ENCODE measurements at regions not wholly inside any gene's neighbourhood (a gene's known extent, or its start where the extent isn't known, plus 50 kb on each side); places are given as distances from the start of the nearest gene placed in this dataset.

DNA sequence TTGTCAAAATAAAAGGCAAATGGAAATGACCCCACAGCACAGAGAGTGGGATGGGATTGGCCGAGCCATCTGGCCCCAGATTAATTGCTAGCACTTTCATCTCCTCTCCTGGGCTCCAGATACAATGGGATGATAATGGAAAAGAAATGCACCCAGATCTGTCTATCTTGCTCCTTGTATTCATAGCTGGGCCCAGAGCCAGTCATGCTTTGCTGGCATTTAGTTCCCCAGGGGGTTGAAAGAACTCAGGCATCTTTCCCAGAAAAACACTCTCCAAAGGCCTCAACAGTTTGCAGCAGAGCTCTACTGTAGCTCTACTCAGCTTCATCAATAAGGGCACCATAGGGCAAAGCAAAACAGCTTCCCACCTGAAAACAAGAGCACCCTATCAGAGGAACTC lies 116.0 kb upstream of the FOXA2 start (continued):
- no peak for TF ChIP-seq EHMT2 (IDR thresholded peaks at IDR 0.05; ENCODE audit: low read depth)
- no peak for TF ChIP-seq POLR2AphosphoS2 (conservative IDR thresholded peaks at IDR 0.05; ENCODE audit: low read length)
- TF ChIP-seq HOXB5 (CRISPR knock-in tag; IDR thresholded peaks at IDR 0.05), result no peak
- no peak for TF ChIP-seq TFCP2L1 (CRISPR knock-in tag; IDR thresholded peaks at IDR 0.05)
- TF ChIP-seq NPAS2 (CRISPR knock-in tag; IDR thresholded peaks at IDR 0.05; ENCODE audit: borderline replicate concordance), result no peak

DNA sequence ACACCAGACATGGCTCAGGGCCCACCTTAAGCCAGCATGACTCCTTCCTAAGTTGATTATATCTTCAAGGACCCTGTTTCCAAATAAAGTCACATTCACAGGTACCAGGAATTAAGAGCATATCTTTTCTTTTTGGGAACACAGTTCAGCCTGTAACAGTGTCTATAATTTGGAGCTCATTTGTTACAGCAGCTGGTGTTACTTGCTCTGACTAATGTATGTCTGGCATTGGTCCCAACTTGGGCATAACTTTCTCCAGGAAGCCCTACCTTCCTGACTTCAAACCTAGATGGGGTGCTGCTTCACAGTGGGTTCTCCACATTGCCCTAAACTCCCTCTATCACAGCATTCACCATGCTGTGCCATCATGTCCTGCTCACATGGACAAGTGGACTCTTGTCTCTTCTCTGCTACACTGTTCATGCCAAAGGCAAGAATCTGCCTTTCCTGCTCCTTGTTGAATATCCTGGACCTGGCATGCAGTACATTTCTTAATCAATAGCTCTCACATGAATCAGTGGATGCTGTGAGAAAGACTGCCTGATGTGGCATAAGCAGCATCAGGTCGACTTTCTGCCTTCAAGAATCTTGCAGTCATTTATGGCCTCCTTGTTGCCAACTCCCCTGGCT lies 117.4 kb upstream of the FOXA2 start:
- WGBS (ENCODE audit: missing lambda C conversion rate), result 29% methylated on average over 1 of the region's 1 CpG
- no peak overlapping the region for H3K4me3 ChIP-seq
- ATAC-seq (no peak), FAIRE-seq (no peak), DNase-seq (ENCODE audit: low read depth in 1 of 2, low spot score in 1 of 2) (no peak)
- CTCF ChIA-PET, result interaction anchor here (0.5 to 27.8 kb wide), 8 partner anchors 8 to 1800 kb away, joined by 3 to 355 read pairs (median 5); partner anchors contain the start of gene THBD
- POLR2A ChIA-PET, result no interaction called here
- H3K4me2 ChIP-seq, result no peak overlapping the region
- TF ChIP-seq HOXB13 (CRISPR knock-in tag; IDR thresholded peaks at IDR 0.05; ENCODE audit: low read depth), result no peak
- no peak for TF ChIP-seq POLR2AphosphoS2 (conservative IDR thresholded peaks at IDR 0.05; ENCODE audit: low read length)
- no peak for TF ChIP-seq RNF2 (IDR thresholded peaks at IDR 0.05; ENCODE audit: borderline replicate concordance, low read depth)
- TF ChIP-seq MAFK (IDR thresholded peaks at IDR 0.05; ENCODE audit: partially characterized antibody), result no peak
- TF ChIP-seq, protein P1, sequence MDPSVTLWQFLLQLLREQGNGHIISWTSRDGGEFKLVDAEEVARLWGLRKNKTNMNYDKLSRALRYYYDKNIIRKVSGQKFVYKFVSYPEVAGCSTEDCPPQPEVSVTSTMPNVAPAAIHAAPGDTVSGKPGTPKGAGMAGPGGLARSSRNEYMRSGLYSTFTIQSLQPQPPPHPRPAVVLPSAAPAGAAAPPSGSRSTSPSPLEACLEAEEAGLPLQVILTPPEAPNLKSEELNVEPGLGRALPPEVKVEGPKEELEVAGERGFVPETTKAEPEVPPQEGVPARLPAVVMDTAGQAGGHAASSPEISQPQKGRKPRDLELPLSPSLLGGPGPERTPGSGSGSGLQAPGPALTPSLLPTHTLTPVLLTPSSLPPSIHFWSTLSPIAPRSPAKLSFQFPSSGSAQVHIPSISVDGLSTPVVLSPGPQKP (IDR thresholded peaks at IDR 0.05; ENCODE audit: low read depth, low read length), result no peak
- TF ChIP-seq JUNB (IDR thresholded peaks at IDR 0.05), result no peak
- TF ChIP-seq, protein P2, sequence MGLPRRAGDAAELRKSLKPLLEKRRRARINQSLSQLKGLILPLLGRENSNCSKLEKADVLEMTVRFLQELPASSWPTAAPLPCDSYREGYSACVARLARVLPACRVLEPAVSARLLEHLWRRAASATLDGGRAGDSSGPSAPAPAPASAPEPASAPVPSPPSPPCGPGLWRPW (IDR thresholded peaks at IDR 0.05), result no peak
- H3K27ac ChIP-seq, result peak overlapping the region in 1 of 2 experiments; percentile 54; a peak in 1 of 6 replicates
- H3K4me1 ChIP-seq, result peaks cover 14% of the 10 kb centered on the region; the same call in 2 of the 3 replicates
- H3K9me3 ChIP-seq, result peaks cover 30% of the 10 kb centered on the region

DNA sequence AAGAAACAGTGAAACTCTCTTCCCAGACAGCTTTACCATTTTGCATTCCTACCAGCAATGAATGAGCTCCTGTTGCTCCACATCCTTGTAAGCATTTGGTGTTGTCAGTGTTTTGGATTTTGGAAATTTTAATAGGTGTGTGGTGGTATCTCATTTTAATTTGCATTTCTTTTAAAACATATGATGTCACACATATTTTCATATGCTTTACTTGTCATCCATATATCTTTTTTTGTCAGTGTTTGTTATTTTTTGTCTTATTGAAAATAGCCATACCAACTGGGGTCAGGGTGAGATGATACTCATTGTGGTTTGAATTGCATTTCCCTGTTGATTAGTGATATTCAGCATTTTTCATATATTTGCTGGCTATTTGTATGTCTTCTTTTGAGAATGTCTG lies 119.5 kb upstream of the FOXA2 start:
- CTCF ChIA-PET, result interaction anchor here (0.7 to 27.8 kb wide), 2 partner anchors 10 to 495 kb away, joined by 3 to 355 read pairs; no protein-coding TSS in a partner anchor
- ATAC-seq, result no peak
- FAIRE-seq, result peak; percentile 84
- TF ChIP-seq, protein P1 (IDR thresholded peaks at IDR 0.05; ENCODE audit: low read depth, low read length), result no peak
- TF ChIP-seq MAFK (IDR thresholded peaks at IDR 0.05; ENCODE audit: partially characterized antibody) (peak; percentile 2), SMC3 (IDR thresholded peaks at IDR 0.05) (no peak), KDM1A (IDR thresholded peaks at IDR 0.05; ENCODE audit: low read depth) (no peak), EHF (CRISPR knock-in tag; IDR thresholded peaks at IDR 0.05) (no peak)
- no peak overlapping the region for H3K4me2 ChIP-seq
- peaks cover 14% of the 10 kb centered on the region; the same call in 2 of the 3 replicates for H3K4me1 ChIP-seq
- DNase-seq (ENCODE audit: low read depth in 1 of 2, low spot score in 1 of 2), result no peak
- H3K27ac ChIP-seq, result no peak overlapping the region
- H3K4me3 ChIP-seq, result no peak overlapping the region
- POLR2A ChIA-PET, result no interaction called here
- H3K9me3 ChIP-seq, result peaks cover 30% of the 10 kb centered on the region

DNA sequence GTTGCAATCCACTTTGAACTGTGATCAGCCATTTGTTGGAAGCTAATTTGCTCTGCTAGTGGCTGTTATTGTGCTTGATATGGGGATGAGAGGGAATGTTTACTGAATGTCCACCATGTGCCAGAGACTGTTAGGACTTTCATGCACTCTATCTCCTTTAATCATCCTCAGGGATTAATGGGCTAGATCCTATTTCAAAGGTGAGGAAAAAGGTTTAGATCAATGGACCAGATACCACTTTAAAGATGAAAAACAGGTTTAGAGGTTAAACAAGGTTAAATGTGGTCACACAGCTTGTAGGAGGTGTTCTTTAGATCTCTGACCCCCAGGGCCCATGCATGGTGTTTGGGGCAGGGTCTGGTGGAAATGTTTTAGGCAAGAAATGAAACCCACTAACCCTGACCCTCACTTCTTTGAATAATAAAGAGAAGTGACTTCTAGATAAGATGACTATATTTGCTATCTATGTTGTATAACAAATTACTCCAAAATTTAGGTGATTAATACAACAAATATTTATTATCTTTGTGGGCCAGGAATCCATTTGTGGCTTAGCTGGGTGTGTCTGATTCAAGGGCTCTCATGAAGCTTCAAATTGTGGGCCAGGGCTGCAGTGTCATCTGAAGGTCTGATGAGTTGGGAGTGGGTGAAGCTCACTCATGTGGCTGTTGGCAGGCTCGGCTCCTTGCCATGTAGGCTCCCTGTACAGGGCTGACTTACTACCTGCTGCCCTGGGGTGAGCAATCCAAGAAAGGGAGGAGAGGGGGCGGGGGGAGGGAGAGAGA lies 127.8 kb upstream of the FOXA2 start:
- H3K9me3 ChIP-seq, result peaks cover 20% of the 10 kb centered on the region; the same call in 1 of the 3 replicates
- H3K4me3 ChIP-seq, result no peak overlapping the region
- CTCF ChIA-PET, result interaction anchor here (1.0 to 27.8 kb wide), 3 partner anchors 13 to 629 kb away, joined by 3 to 355 read pairs (median 3); no protein-coding TSS in a partner anchor
- DNase-seq (ENCODE audit: low read depth in 1 of 2, low spot score in 1 of 2) (no peak), FAIRE-seq (peak; percentile 68), ATAC-seq (no peak)
- no peak overlapping the region for H3K4me2 ChIP-seq
- 54% methylated on average over 2 of the region's 2 CpGs for WGBS (ENCODE audit: missing lambda C conversion rate)
- POLR2A ChIA-PET, result no interaction called here
- peaks cover 26% of the 10 kb centered on the region for H3K4me1 ChIP-seq
- H3K27ac ChIP-seq, result peak overlapping the region in 1 of 2 experiments; percentile 57; a peak in 2 of 6 replicates
- TF ChIP-seq MAZ (IDR thresholded peaks at IDR 0.05; ENCODE audit: borderline replicate concordance, low read depth, low read length) (no peak), HOXB13 (CRISPR knock-in tag; IDR thresholded peaks at IDR 0.05; ENCODE audit: low read depth) (no peak), TP53 (CRISPR knock-in tag; IDR thresholded peaks at IDR 0.05) (no peak), HDAC2 (IDR thresholded peaks at IDR 0.05) (no peak), JUN (IDR thresholded peaks at IDR 0.05) (no peak), CEBPB (IDR thresholded peaks at IDR 0.05) (no peak), ZNF302 (CRISPR knock-in tag; IDR thresholded peaks at IDR 0.05) (no peak), POLR2AphosphoS2 (conservative IDR thresholded peaks at IDR 0.05; ENCODE audit: low read length) (no peak)
- TF ChIP-seq, protein P3, sequence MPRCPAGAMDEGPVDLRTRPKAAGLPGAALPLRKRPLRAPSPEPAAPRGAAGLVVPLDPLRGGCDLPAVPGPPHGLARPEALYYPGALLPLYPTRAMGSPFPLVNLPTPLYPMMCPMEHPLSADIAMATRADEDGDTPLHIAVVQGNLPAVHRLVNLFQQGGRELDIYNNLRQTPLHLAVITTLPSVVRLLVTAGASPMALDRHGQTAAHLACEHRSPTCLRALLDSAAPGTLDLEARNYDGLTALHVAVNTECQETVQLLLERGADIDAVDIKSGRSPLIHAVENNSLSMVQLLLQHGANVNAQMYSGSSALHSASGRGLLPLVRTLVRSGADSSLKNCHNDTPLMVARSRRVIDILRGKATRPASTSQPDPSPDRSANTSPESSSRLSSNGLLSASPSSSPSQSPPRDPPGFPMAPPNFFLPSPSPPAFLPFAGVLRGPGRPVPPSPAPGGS (IDR thresholded peaks at IDR 0.05), result no peak
- TF ChIP-seq, protein P4, sequence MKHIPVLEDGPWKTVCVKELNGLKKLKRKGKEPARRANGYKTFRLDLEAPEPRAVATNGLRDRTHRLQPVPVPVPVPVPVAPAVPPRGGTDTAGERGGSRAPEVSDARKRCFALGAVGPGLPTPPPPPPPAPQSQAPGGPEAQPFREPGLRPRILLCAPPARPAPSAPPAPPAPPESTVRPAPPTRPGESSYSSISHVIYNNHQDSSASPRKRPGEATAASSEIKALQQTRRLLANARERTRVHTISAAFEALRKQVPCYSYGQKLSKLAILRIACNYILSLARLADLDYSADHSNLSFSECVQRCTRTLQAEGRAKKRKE (CRISPR knock-in tag; IDR thresholded peaks at IDR 0.05; ENCODE audit: low read depth), result no peak
- TF ChIP-seq, protein P5, sequence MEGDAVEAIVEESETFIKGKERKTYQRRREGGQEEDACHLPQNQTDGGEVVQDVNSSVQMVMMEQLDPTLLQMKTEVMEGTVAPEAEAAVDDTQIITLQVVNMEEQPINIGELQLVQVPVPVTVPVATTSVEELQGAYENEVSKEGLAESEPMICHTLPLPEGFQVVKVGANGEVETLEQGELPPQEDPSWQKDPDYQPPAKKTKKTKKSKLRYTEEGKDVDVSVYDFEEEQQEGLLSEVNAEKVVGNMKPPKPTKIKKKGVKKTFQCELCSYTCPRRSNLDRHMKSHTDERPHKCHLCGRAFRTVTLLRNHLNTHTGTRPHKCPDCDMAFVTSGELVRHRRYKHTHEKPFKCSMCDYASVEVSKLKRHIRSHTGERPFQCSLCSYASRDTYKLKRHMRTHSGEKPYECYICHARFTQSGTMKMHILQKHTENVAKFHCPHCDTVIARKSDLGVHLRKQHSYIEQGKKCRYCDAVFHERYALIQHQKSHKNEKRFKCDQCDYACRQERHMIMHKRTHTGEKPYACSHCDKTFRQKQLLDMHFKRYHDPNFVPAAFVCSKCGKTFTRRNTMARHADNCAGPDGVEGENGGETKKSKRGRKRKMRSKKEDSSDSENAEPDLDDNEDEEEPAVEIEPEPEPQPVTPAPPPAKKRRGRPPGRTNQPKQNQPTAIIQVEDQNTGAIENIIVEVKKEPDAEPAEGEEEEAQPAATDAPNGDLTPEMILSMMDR (IDR thresholded peaks at IDR 0.05), result no peak
